ENCODE measurements at regions not wholly inside any gene's neighbourhood (a gene's known extent, or its start where the extent isn't known, plus 50 kb on each side); places are given as distances from the start of the nearest gene placed in this dataset.

DNA sequence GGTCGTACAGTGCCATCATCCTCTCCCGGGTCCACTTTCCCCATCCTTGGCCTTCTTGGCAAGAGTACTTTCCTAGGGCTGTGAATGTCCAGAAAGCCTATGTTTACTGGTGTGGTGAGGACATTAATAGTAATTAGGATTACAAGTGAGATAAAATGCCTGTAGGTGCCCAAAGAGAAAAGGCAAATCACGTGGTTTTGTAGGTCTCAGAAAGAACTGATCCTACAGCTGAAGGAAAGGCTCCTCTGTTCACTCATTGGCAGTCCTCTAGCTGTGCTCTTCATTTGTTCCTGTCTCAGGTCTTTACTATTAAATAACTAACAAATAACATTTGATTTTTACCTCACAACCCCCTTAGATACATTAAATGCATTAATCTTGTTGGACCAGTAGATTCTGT, 220.1 kb upstream of the CBLB start:
- Histone ChIP-seq H3K36me3 (no peaks in the 10 kb centered on the region), H3K27ac (no peak overlapping the region), H3K27me3 (ENCODE audit: insufficient read depth, low read depth, severe bottlenecking) (no peaks in the 10 kb centered on the region), H3K4me3 (ENCODE audit: low read depth, low read length) (no peak overlapping the region), H3K9me3 (ENCODE audit: severe bottlenecking) (no peaks in the 10 kb centered on the region)
- no peak for TF ChIP-seq CTCF (IDR thresholded peaks at IDR 0.05; ENCODE audit: low read depth, low read length)
- no peak for DNase-seq

- Histone ChIP-seq H3K9me3 (ENCODE audit: severe bottlenecking) (no peaks in the 10 kb centered on the region), H3K27me3 (ENCODE audit: insufficient read depth, low read depth, severe bottlenecking) (no peaks in the 10 kb centered on the region), H3K4me3 (ENCODE audit: low read depth, low read length) (no peak overlapping the region), H3K36me3 (no peaks in the 10 kb centered on the region), H3K27ac (no peak overlapping the region)
- TF ChIP-seq CTCF (IDR thresholded peaks at IDR 0.05; ENCODE audit: low read depth, low read length) = no peak
- DNase-seq = no peak
These were observed 221.0 kb upstream of the CBLB start for GRCh38 chr3:106089806-106090205.

GRCh38 chr3:106092792-106093191, 224.0 kb upstream of the CBLB start:
- H3K27ac ChIP-seq = no peak overlapping the region
- no peak for TF ChIP-seq CTCF (IDR thresholded peaks at IDR 0.05; ENCODE audit: low read depth, low read length)
- no peak overlapping the region for H3K4me3 ChIP-seq (ENCODE audit: low read depth, low read length)
- no peaks in the 10 kb centered on the region for H3K27me3 ChIP-seq (ENCODE audit: insufficient read depth, low read depth, severe bottlenecking)
- H3K36me3 ChIP-seq = no peaks in the 10 kb centered on the region
- DNase-seq = no peak
- no peaks in the 10 kb centered on the region for H3K9me3 ChIP-seq (ENCODE audit: severe bottlenecking)

GRCh38 chr3:106093616-106094015, 224.8 kb upstream of the CBLB start:
- no peak overlapping the region for H3K4me3 ChIP-seq (ENCODE audit: low read depth, low read length)
- no peak overlapping the region for H3K27ac ChIP-seq
- no peaks in the 10 kb centered on the region for H3K9me3 ChIP-seq (ENCODE audit: severe bottlenecking)
- no peak for DNase-seq
- H3K36me3 ChIP-seq = no peaks in the 10 kb centered on the region
- TF ChIP-seq CTCF (IDR thresholded peaks at IDR 0.05; ENCODE audit: low read depth, low read length) = no peak
- H3K27me3 ChIP-seq (ENCODE audit: insufficient read depth, low read depth, severe bottlenecking) = no peaks in the 10 kb centered on the region

GRCh38 chr3:106097817-106098435, 229.1 kb upstream of the CBLB start:
- H3K4me3 ChIP-seq (ENCODE audit: low read depth, low read length) = no peak overlapping the region
- DNase-seq = no peak
- H3K36me3 ChIP-seq = no peaks in the 10 kb centered on the region
- H3K27me3 ChIP-seq (ENCODE audit: insufficient read depth, low read depth, severe bottlenecking) = no peaks in the 10 kb centered on the region
- TF ChIP-seq CTCF (IDR thresholded peaks at IDR 0.05; ENCODE audit: low read depth, low read length) = no peak
- no peak overlapping the region for H3K27ac ChIP-seq
- no peaks in the 10 kb centered on the region for H3K9me3 ChIP-seq (ENCODE audit: severe bottlenecking)

- Histone ChIP-seq H3K4me3 (ENCODE audit: low read depth, low read length) (no peak overlapping the region), H3K9me3 (ENCODE audit: severe bottlenecking) (no peaks in the 10 kb centered on the region), H3K27ac (no peak overlapping the region), H3K27me3 (ENCODE audit: insufficient read depth, low read depth, severe bottlenecking) (no peaks in the 10 kb centered on the region), H3K36me3 (no peaks in the 10 kb centered on the region)
- no peak for DNase-seq
- no peak for TF ChIP-seq CTCF (IDR thresholded peaks at IDR 0.05; ENCODE audit: low read depth, low read length)
These were observed 234.6 kb upstream of the CBLB start for GRCh38 chr3:106103383-106103782.
